Stimulated activated CD4-positive, alpha-beta T cell treated with anti-CD3 and anti-CD28 coated beads, TNF-alpha, amount 100 ng/mL, for 24 hours (primary cell): ENCODE measurements at regions not wholly inside any gene's neighbourhood (a gene's known extent, or its start where the extent isn't known, plus 50 kb on each side); places are given as distances from the start of the nearest gene placed in this dataset.
"Not testable (repeated sequence)": the region's sequence is repeated elsewhere in the genome, so short reads cannot be mapped to it uniquely, and the experiment has no call there.

Experiments used
- DNase-seq, 3 experiments: peaks; one replicate each; pipeline ENCODE4 v3.0.0-alpha.2; 2020; ENCODE audit warnings: low read depth in 3 of 3

DNA sequence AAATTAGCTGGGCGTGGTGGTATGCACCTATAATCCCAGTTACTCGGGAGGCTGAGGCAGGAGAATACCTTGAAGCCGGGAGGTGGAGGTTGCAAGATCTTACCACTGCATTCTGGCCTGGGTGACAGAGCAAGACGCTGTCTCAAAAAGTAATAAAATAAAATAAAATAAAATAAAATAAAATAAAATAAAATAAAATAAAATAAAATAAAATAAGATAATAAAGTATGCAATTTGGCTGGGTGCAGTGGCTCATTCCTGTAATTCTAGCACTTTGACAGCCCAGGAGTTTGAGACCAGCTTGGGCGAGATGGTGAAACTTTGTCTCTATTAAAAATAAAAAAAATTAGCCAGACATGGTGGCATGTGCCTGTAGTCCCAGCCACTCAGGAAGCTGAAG, 85.6 kb upstream of the XPO1 start:
- DNase-seq = no peak

GRCh38 chr2:61620244-61621159, 82.3 kb upstream of the XPO1 start:
- no peak for DNase-seq

DNA sequence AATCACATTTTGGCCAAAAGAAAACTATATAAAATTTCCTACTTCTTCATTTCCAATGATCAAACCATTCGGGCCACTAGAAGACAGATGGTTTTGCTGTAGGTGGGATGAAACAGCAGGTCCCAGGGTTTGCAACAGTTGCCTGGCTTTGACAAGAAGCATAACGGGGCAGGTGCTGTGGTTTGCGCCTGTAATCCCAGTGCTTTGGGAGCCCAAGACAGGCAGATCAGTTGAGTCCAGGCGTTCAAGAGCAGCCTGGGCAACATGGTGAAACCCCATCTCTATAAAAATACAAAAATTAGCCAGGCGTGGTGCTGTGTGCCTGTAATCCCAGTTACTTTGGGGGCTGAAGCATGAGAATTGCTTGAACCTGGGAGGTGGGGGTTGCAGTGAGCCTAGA, 81.4 kb upstream of the XPO1 start:
- DNase-seq = no peak

- DNase-seq = no peak
Observed at GRCh38 chr2:61617610-61618009, 79.5 kb upstream of the XPO1 start.

GRCh38 chr2:61605245-61605644, 67.1 kb upstream of the XPO1 start:
- DNase-seq = no peak

DNA sequence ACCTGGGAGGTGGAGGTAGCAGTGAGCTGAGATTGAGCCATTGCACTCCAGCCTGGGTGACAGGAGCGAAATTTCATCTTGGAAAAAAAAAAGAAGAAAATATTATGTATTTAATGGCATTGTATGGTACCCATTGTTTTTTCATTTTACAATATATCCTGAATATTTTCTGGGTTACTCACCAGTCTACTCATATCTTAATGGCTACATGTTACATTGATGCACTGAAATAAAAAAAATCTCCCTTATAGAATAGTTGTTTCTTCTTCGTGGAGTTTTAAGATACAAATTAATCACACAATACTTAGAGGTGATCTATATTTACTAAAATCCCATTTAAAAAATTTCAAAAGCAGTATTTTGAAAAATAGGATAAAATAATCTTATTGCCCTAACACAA, 66.3 kb upstream of the XPO1 start:
- DNase-seq = no peak

DNA sequence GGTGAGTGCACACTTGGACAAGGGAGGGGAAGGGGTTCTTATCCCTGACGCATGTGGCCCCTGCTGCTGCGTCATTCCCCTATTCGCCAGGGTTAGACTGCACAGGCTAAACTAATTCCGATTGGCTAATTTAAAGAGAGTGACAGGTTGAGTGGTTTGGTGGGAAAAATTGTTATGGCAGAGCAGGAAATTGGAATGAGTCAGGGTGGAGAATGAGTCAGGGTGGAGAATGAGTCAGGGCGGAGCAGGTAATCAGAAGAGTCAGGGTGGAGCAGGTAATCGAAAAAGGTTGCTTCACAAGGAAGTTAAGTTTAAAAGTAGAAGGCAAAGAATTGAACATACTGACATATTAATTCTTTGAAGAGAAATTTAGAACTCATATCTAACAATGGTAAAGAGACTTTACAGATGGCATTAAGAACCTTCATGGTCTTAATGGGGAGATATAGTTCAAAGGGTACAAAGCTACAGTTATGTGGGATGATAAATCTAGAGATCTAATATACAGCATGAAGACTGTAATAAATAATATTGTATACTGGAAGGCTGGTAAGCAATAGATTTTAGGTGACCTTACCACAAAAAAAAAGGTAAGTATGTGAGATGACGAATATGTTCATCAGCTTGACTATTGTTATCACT, 60.5 kb upstream of the XPO1 start:
- DNase-seq = peak in 1 of 3 experiments; percentile 3

DNA sequence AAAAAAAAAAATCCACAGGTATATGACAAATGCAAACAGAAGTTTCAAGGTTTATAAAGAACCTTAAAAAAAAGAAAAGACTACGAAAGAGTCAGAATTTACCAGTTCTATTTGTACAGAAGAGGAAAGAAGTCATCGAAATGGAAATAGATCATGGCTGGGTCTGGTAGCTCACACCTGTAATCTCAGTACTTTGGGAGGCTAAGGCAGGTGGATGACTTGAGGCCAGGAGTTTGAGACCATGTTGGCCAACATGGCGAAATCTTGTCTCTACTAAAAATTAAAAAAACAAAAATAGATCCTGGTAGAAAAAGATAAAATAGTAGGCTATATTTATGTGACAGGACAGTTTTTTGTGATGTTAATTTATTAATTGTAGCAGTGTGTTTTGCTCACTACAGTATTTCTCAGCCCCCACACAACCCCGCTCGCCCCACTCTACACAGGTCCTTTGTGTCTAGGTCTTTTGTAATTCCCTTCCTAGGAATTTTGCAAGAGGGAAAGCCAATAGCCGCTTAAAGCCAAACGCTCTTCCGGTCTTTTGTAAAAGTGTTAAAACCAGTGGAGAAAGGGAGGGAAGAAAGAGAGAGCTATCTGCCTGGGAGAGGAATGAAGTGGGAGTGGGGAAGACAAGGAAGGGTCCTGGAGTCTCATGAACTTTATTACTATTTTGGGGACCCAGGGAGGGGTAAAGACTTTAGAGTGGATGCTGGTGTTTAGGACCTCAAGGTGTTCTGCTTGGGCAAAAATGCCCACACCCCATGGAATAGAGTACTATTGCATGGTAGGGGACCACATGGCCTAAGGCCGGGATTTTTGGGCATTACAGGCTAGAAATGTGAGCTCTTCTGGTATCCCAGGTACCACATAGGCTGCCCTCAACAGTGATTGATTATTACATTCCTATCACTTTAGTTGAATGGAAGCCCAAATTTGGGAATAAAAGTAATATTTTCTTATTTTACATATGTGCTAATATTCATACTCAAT, 59.4 kb upstream of the XPO1 start:
- DNase-seq = no peak

DNA sequence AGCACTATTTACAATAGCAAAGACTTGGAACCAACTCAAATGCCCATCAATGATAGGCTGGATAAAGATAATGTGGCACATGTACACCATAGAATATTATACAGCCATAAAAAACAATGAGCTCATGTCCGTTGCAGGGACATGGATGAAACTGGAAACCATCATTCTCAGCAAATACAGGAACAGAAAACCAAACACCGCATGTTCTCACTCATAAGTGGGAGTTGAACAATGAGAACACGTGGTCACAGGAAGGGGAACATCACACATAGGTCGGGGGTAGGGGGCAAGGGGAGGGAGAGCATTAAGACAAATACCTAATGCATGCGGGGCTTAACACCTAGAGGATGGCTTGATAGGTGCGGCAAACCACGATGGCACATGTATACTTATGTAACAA, 56.0 kb upstream of the XPO1 start:
- not testable (repeated sequence) for DNase-seq

- DNase-seq = not testable (repeated sequence)
Observed at GRCh38 chr2:61593648-61594047, 55.5 kb upstream of the XPO1 start.

DNA sequence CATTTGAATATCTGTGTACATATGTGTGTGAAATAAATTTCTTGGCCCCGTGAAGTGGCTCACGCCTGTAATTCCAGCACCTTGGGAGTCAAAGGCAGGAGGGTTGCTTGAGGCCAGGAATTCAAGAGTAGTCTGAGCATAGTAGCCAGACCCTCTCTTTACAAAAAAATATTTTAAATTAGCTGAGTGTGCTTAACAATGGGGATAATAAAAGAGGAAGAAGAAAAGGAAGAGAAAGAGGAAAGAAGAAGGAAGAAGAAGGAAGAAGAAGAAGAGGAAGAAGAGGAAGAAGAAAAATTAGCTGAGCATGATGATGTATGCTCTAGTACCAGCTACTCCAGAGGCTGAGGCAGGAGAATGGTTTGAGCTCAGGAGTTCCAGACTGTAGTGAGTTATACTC, 52.1 kb upstream of the XPO1 start:
- DNase-seq = no peak

DNA sequence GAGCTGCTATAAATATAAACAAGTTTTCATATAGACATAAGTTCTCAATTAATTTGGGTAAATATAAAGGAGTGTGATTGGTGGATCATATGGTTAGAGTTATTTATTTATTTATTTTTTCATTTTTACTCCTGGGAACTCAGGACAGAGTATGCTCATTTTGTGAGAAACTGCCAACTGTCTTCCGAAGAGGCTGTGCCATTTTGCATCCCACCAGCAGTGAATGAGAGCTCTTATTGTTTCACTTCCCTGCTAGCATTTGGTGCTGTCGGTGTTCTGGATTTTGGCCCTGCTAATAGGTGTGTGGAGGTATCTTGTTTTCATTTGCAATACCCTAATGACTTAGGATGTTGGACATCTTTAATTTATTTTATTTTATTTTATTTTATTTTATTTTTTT, 50.4 kb upstream of the XPO1 start:
- DNase-seq = no peak
